ENCODE measurements at regions not wholly inside any gene's neighbourhood (a gene's known extent, or its start where the extent isn't known, plus 50 kb on each side); places are given as distances from the start of the nearest gene placed in this dataset.

GRCh38 chrY:19067435-19067834 is 293.9 kb upstream of the HSFY2 start:
- no peak overlapping the region for H3K4me3 ChIP-seq (ENCODE audit: low read length in 2 of 2)
- H3K9me3 ChIP-seq (ENCODE audit: control insufficient read depth, low read length), result no peaks in the 10 kb centered on the region
- H3K27ac ChIP-seq (ENCODE audit: low read depth in 1 of 2, low read length in 2 of 2), result no peak overlapping the region
- ATAC-seq (ENCODE audit: low FRiP score) (no peak), DNase-seq (no peak)
- H3K4me1 ChIP-seq (ENCODE audit: control insufficient read depth in 1 of 2, insufficient read depth in 2 of 2, low read length in 2 of 2), result no peaks in the 10 kb centered on the region
- no peaks in the 10 kb centered on the region for H3K27me3 ChIP-seq (ENCODE audit: control insufficient read depth in 1 of 2, insufficient read depth in 2 of 2, low read length in 1 of 2)
- intact Hi-C loops (cut with DNase I), result no loop called here
- H3K36me3 ChIP-seq (ENCODE audit: control insufficient read depth in 1 of 2, insufficient read depth in 2 of 2, low read length in 1 of 2), result no peaks in the 10 kb centered on the region

DNA sequence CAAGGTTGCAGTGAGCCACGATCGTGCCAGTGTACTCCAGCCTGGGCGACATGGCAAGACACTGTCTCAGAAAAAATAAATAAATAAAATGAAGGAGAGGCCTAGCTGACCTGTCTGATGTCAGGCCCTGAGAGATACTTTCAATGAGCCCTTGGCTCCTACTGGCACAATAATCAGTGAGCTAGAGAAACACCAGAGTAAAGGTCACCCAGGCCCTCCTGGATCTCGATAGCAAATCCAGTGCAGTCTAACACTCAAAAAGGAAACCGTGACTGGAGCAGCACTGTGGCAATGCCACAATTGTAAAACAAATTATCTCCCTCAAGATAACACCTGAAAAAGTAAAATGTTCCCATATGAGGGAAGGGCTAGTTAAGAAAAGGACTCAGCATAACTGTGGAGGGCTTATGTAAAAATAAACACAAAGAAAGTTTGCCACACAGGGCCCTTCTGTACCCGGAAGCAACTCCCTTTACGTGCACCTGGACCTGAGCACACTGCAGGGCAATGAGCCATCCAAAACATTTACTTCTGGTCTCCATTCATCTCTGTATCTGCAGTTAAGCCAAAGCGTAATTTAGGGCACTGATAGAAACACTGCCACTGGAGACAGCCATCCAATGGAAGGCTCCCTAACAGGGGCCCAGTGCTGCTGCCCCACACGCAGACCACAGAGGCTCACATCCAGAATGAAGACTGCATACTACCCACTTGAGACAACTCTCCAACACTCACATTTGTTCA is 293.1 kb upstream of the HSFY2 start:
- Histone ChIP-seq H3K4me3 (ENCODE audit: low read length in 2 of 2) (no peak overlapping the region), H3K36me3 (ENCODE audit: control insufficient read depth in 1 of 2, insufficient read depth in 2 of 2, low read length in 1 of 2) (no peaks in the 10 kb centered on the region), H3K27me3 (ENCODE audit: control insufficient read depth in 1 of 2, insufficient read depth in 2 of 2, low read length in 1 of 2) (no peaks in the 10 kb centered on the region), H3K4me1 (ENCODE audit: control insufficient read depth in 1 of 2, insufficient read depth in 2 of 2, low read length in 2 of 2) (no peaks in the 10 kb centered on the region), H3K27ac (ENCODE audit: low read depth in 1 of 2, low read length in 2 of 2) (no peak overlapping the region), H3K9me3 (ENCODE audit: control insufficient read depth, low read length) (no peaks in the 10 kb centered on the region)
- intact Hi-C loops (cut with DNase I), result no loop called here
- DNase-seq, result no peak
- no peak for ATAC-seq (ENCODE audit: low FRiP score)
- 52% methylated on average over 9 of the region's 9 CpGs; no CpG with 5 or more reads in 1 of the 2 donors for WGBS, 2 donors

DNA sequence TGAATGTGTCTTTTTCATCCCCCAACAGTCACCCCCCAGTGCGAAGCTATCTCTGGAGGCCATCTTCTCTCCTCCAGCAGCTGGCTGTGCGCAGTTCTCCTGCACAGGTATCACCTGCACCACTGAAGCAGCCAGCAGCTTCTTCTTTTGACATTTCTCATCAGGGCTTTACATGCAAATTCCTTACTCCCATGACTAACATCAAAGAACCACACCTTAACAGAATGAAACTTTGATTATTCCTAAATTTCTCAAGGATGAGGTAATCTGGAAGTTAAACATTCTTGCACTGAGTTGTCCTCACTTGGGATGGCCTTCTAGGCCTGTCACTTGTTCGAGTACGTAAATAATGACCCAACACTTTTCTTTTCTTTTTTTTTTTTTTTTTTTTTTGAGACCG is 291.6 kb upstream of the HSFY2 start:
- Histone ChIP-seq H3K4me1 (ENCODE audit: control insufficient read depth in 1 of 2, insufficient read depth in 2 of 2, low read length in 2 of 2) (no peaks in the 10 kb centered on the region), H3K27me3 (ENCODE audit: control insufficient read depth in 1 of 2, insufficient read depth in 2 of 2, low read length in 1 of 2) (no peaks in the 10 kb centered on the region), H3K9me3 (ENCODE audit: control insufficient read depth, low read length) (no peaks in the 10 kb centered on the region), H3K36me3 (ENCODE audit: control insufficient read depth in 1 of 2, insufficient read depth in 2 of 2, low read length in 1 of 2) (no peaks in the 10 kb centered on the region), H3K4me3 (ENCODE audit: low read length in 2 of 2) (no peak overlapping the region), H3K27ac (ENCODE audit: low read depth in 1 of 2, low read length in 2 of 2) (no peak overlapping the region)
- 93% methylated on average over 5 of the region's 5 CpGs; no CpG with 5 or more reads in 1 of the 2 donors for WGBS, 2 donors
- ATAC-seq (ENCODE audit: low FRiP score) (no peak), DNase-seq (no peak)
- intact Hi-C loops (cut with DNase I), result no loop called here

GRCh38 chrY:19059733-19060132 is 286.2 kb upstream of the HSFY2 start:
- intact Hi-C loops (cut with DNase I), result no loop called here
- WGBS, 2 donors, result 93% methylated on average over 3 of the region's 3 CpGs; no CpG with 5 or more reads in 1 of the 2 donors
- H3K9me3 ChIP-seq (ENCODE audit: control insufficient read depth, low read length), result no peaks in the 10 kb centered on the region
- ATAC-seq (ENCODE audit: low FRiP score) (no peak), DNase-seq (no peak)
- no peaks in the 10 kb centered on the region for H3K27me3 ChIP-seq (ENCODE audit: control insufficient read depth in 1 of 2, insufficient read depth in 2 of 2, low read length in 1 of 2)
- no peak overlapping the region for H3K4me3 ChIP-seq (ENCODE audit: low read length in 2 of 2)
- H3K4me1 ChIP-seq (ENCODE audit: control insufficient read depth in 1 of 2, insufficient read depth in 2 of 2, low read length in 2 of 2), result peaks cover 0 to 1% of the 10 kb centered on the region in 2 donors
- no peak overlapping the region for H3K27ac ChIP-seq (ENCODE audit: low read depth in 1 of 2, low read length in 2 of 2)
- H3K36me3 ChIP-seq (ENCODE audit: control insufficient read depth in 1 of 2, insufficient read depth in 2 of 2, low read length in 1 of 2), result no peaks in the 10 kb centered on the region

- intact Hi-C loops (cut with DNase I), result no loop called here
- WGBS, 2 donors, result 74% methylated on average over 4 of the region's 4 CpGs; no CpG with 5 or more reads in 1 of the 2 donors
- ATAC-seq (ENCODE audit: low FRiP score) (no peak), DNase-seq (no peak)
- H3K27ac ChIP-seq (ENCODE audit: low read depth in 1 of 2, low read length in 2 of 2), result no peak overlapping the region
- no peaks in the 10 kb centered on the region for H3K27me3 ChIP-seq (ENCODE audit: control insufficient read depth in 1 of 2, insufficient read depth in 2 of 2, low read length in 1 of 2)
- H3K36me3 ChIP-seq (ENCODE audit: control insufficient read depth in 1 of 2, insufficient read depth in 2 of 2, low read length in 1 of 2), result no peaks in the 10 kb centered on the region
- peaks cover 0 to 3% of the 10 kb centered on the region in 2 donors for H3K4me1 ChIP-seq (ENCODE audit: control insufficient read depth in 1 of 2, insufficient read depth in 2 of 2, low read length in 2 of 2)
- H3K4me3 ChIP-seq (ENCODE audit: low read length in 2 of 2), result no peak overlapping the region
- H3K9me3 ChIP-seq (ENCODE audit: control insufficient read depth, low read length), result no peaks in the 10 kb centered on the region
Measured at GRCh38 chrY:19058831-19059370, 285.4 kb upstream of the HSFY2 start.

- no peak for ATAC-seq (ENCODE audit: low FRiP score)
- peak overlapping the region in 1 of 2 donors; percentile 33 for H3K27ac ChIP-seq (ENCODE audit: low read depth in 1 of 2, low read length in 2 of 2)
- DNase-seq, result no peak
- no peak overlapping the region for H3K4me3 ChIP-seq (ENCODE audit: low read length in 2 of 2)
- WGBS, 2 donors, result 16% methylated on average over 1 of the region's 1 CpG; no CpG with 5 or more reads in 1 of the 2 donors
- intact Hi-C loops (cut with DNase I), result no loop called here
- H3K36me3 ChIP-seq (ENCODE audit: control insufficient read depth in 1 of 2, insufficient read depth in 2 of 2, low read length in 1 of 2), result no peaks in the 10 kb centered on the region
- H3K27me3 ChIP-seq (ENCODE audit: control insufficient read depth in 1 of 2, insufficient read depth in 2 of 2, low read length in 1 of 2), result no peaks in the 10 kb centered on the region
- H3K9me3 ChIP-seq (ENCODE audit: control insufficient read depth, low read length), result no peaks in the 10 kb centered on the region
- peaks cover 0 to 3% of the 10 kb centered on the region in 2 donors for H3K4me1 ChIP-seq (ENCODE audit: control insufficient read depth in 1 of 2, insufficient read depth in 2 of 2, low read length in 2 of 2)
Measured at GRCh38 chrY:19056138-19056469, 282.6 kb upstream of the HSFY2 start.

DNA sequence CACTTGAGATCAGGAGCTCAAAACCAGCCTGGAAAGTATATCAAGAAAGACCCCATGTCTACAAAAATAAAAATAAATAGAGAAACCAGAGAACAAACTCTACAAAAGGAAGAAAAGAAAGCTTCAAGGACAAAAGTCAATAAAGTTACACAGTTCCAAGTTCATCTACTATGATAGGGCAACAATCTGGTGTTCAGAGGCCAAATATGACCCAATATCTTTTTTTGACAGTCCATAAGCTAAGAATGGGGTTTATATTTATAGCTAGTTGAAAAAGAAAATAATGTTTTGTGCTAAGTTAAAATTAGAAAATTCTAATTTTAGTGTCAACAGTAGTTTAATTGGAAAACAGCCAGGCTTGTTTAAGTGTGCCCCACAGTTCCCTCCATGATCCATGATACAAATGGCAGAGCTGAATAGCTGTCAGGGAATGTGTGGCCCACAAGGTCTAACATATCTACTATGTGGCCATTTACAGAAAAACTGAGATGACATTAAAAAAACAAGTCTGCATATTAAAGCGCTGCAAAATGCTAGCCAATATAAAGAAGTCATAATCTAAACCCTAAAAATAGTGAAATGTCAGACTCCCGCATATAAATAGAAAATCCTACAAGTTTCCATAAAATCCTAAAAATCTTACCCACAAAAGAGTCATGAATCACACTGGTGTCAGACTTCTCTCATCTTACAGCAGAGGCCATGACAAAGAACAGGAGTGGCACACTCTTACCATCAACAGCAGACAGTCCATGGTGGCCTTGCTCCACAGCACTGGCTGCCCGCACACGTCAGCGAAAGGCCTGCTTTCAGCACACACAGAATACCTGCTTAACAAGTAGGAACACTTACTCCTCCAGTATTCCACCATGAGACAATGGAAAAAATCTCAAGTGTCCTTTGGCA is 281.9 kb upstream of the HSFY2 start:
- peaks cover 0 to 3% of the 10 kb centered on the region in 2 donors for H3K4me1 ChIP-seq (ENCODE audit: control insufficient read depth in 1 of 2, insufficient read depth in 2 of 2, low read length in 2 of 2)
- no peaks in the 10 kb centered on the region for H3K27me3 ChIP-seq (ENCODE audit: control insufficient read depth in 1 of 2, insufficient read depth in 2 of 2, low read length in 1 of 2)
- 17% methylated on average over 5 of the region's 5 CpGs; no CpG with 5 or more reads in 1 of the 2 donors for WGBS, 2 donors
- no peaks in the 10 kb centered on the region for H3K36me3 ChIP-seq (ENCODE audit: control insufficient read depth in 1 of 2, insufficient read depth in 2 of 2, low read length in 1 of 2)
- H3K27ac ChIP-seq (ENCODE audit: low read depth in 1 of 2, low read length in 2 of 2), result peak overlapping the region in 1 of 2 donors; percentile 57
- DNase-seq (no peak), ATAC-seq (ENCODE audit: low FRiP score) (no peak)
- intact Hi-C loops (cut with DNase I), result no loop called here
- no peak overlapping the region for H3K4me3 ChIP-seq (ENCODE audit: low read length in 2 of 2)
- H3K9me3 ChIP-seq (ENCODE audit: control insufficient read depth, low read length), result no peaks in the 10 kb centered on the region

GRCh38 chrY:19053806-19054205 is 280.3 kb upstream of the HSFY2 start:
- no peaks in the 10 kb centered on the region for H3K9me3 ChIP-seq (ENCODE audit: control insufficient read depth, low read length)
- no peak overlapping the region for H3K4me3 ChIP-seq (ENCODE audit: low read length in 2 of 2)
- WGBS, 2 donors, result 22% methylated on average over 5 of the region's 5 CpGs; no CpG with 5 or more reads in 1 of the 2 donors
- no peak overlapping the region for H3K27ac ChIP-seq (ENCODE audit: low read depth in 1 of 2, low read length in 2 of 2)
- no peaks in the 10 kb centered on the region for H3K36me3 ChIP-seq (ENCODE audit: control insufficient read depth in 1 of 2, insufficient read depth in 2 of 2, low read length in 1 of 2)
- intact Hi-C loops (cut with DNase I), result no loop called here
- no peak for DNase-seq
- ATAC-seq (ENCODE audit: low FRiP score), result no peak
- no peaks in the 10 kb centered on the region for H3K27me3 ChIP-seq (ENCODE audit: control insufficient read depth in 1 of 2, insufficient read depth in 2 of 2, low read length in 1 of 2)
- H3K4me1 ChIP-seq (ENCODE audit: control insufficient read depth in 1 of 2, insufficient read depth in 2 of 2, low read length in 2 of 2), result peaks cover 0 to 3% of the 10 kb centered on the region in 2 donors
